ENCODE measurements at regions not wholly inside any gene's neighbourhood (a gene's known extent, or its start where the extent isn't known, plus 50 kb on each side); places are given as distances from the start of the nearest gene placed in this dataset.

- Mint-ChIP-seq H3K36me3 (ENCODE audit: low read depth) (no peaks in the 10 kb centered on the region), H3K4me1 (ENCODE audit: low read depth) (peaks cover 6% of the 10 kb centered on the region), H3K4me3 (ENCODE audit: unreplicated experiment) (no peak overlapping the region), H3K27ac (ENCODE audit: unreplicated experiment) (no peak overlapping the region), H3K9me3 (ENCODE audit: low read depth) (no peaks in the 10 kb centered on the region), H3K27me3 (ENCODE audit: low read depth) (no peaks in the 10 kb centered on the region)
- no peak for DNase-seq (ENCODE audit: low spot score)
- TF ChIP-seq CTCF (IDR thresholded peaks at IDR 0.05): no peak
These were observed 112.3 kb upstream of the UGP2 start for GRCh38 chr2:63729362-63729761.

DNA sequence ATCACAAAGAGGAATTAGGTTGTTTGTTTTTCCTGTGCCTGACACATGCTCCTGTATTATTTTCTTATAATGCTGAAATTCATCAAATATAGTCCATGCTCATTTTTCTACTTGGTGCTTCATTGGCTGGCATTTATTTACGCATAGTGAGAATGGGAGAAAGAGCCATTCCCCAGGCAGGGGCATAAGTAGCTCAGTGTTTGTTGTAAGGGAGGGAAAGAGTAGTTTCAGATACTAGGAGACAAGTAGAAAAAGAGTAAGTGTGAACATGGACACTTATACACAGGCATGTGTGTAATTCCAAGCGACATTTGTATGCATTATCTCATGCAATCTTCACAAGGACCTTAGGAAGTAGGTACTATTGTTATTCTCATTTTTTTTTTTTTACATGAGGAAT lies 111.9 kb upstream of the UGP2 start:
- no peak for DNase-seq (ENCODE audit: low spot score)
- TF ChIP-seq CTCF (IDR thresholded peaks at IDR 0.05): no peak
- H3K36me3 Mint-ChIP-seq (ENCODE audit: low read depth): no peaks in the 10 kb centered on the region
- H3K27me3 Mint-ChIP-seq (ENCODE audit: low read depth): no peaks in the 10 kb centered on the region
- H3K27ac Mint-ChIP-seq (ENCODE audit: unreplicated experiment): no peak overlapping the region
- peaks cover 9% of the 10 kb centered on the region for H3K4me1 Mint-ChIP-seq (ENCODE audit: low read depth)
- H3K9me3 Mint-ChIP-seq (ENCODE audit: low read depth): no peaks in the 10 kb centered on the region
- no peak overlapping the region for H3K4me3 Mint-ChIP-seq (ENCODE audit: unreplicated experiment)

DNA sequence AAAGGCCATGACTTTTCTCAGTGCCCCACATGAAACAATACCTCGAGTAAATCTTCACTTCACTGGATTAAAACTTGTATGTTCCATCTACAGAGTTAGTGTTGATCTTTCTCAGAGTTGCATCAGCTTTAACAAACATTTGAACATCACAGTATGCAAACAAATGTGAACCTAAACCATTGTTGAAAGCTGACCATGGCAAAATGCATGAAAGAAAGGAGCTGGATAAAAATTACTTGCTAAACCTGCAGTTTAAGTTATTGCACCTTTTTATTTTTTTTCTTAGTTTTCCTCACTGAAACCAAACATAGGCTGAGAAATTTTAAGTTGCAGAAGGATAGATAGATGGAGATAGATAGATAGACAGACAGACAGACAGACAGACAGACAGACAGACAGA lies 107.2 kb upstream of the UGP2 start:
- Mint-ChIP-seq H3K27ac (ENCODE audit: unreplicated experiment) (peak overlapping the region; percentile 72), H3K4me3 (ENCODE audit: unreplicated experiment) (no peak overlapping the region), H3K4me1 (ENCODE audit: low read depth) (peaks cover 40% of the 10 kb centered on the region), H3K27me3 (ENCODE audit: low read depth) (no peaks in the 10 kb centered on the region), H3K9me3 (ENCODE audit: low read depth) (no peaks in the 10 kb centered on the region), H3K36me3 (ENCODE audit: low read depth) (no peaks in the 10 kb centered on the region)
- DNase-seq (ENCODE audit: low spot score): no peak
- no peak for TF ChIP-seq CTCF (IDR thresholded peaks at IDR 0.05)

- DNase-seq (ENCODE audit: low spot score): no peak
- Mint-ChIP-seq H3K27ac (ENCODE audit: unreplicated experiment) (peak overlapping the region; percentile 72), H3K9me3 (ENCODE audit: low read depth) (no peaks in the 10 kb centered on the region), H3K27me3 (ENCODE audit: low read depth) (no peaks in the 10 kb centered on the region), H3K36me3 (ENCODE audit: low read depth) (no peaks in the 10 kb centered on the region), H3K4me1 (ENCODE audit: low read depth) (peaks cover 40% of the 10 kb centered on the region), H3K4me3 (ENCODE audit: unreplicated experiment) (no peak overlapping the region)
- no peak for TF ChIP-seq CTCF (IDR thresholded peaks at IDR 0.05)
These were observed 106.4 kb upstream of the UGP2 start for GRCh38 chr2:63735263-63735662.

DNA sequence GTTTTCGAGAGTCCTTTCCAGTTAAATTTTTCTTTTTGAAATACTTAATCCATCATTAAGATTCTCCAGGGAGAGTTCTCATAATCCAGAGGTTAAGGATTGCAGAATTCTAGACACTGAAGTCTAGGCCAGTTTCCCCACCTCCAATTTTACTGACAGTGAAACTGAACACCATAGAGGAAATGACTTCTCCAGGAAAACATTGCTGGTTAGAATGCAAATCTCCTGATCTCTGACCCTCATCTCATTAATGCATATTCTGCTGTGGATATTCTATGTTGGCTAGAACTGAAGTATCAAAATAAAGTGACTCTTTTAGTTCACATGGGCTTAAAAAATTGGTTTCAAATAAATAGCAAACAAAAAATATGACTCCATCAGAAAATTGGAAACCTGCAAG lies 105.8 kb upstream of the UGP2 start:
- no peaks in the 10 kb centered on the region for H3K9me3 Mint-ChIP-seq (ENCODE audit: low read depth)
- H3K27ac Mint-ChIP-seq (ENCODE audit: unreplicated experiment): peak overlapping the region; percentile 34
- DNase-seq (ENCODE audit: low spot score): no peak
- H3K4me3 Mint-ChIP-seq (ENCODE audit: unreplicated experiment): no peak overlapping the region
- H3K27me3 Mint-ChIP-seq (ENCODE audit: low read depth): no peaks in the 10 kb centered on the region
- H3K36me3 Mint-ChIP-seq (ENCODE audit: low read depth): no peaks in the 10 kb centered on the region
- TF ChIP-seq CTCF (IDR thresholded peaks at IDR 0.05): no peak
- peaks cover 44% of the 10 kb centered on the region for H3K4me1 Mint-ChIP-seq (ENCODE audit: low read depth)
